Panc1 (cell line): ENCODE measurements at regions not wholly inside any gene's neighbourhood (a gene's known extent, or its start where the extent isn't known, plus 50 kb on each side); places are given as distances from the start of the nearest gene placed in this dataset.

Experiments
- ATAC-seq: fragments of 200-7000 bp; cut with Tn5 transposase; 2 replicates; pipeline ENCODE4 v1.9.1; 2020; ENCODE audit warnings: mild to moderate bottlenecking, moderate library complexity
- BruUV-seq: library from RNA; stranded (reverse); fragments of 400-500 nt; replicated peaks from 2 replicates; lab custom pipeline; 2021; lab: Mats Ljungman, UMichigan
- CTCF ChIA-PET: fragments of 300-600 bp; sonication (Branson Sonifier 250); formaldehyde crosslinking; loops from one replicate; lab custom pipeline; 2022; ENCODE audit warnings: antibody characterized with exemption; lab: Charles Lee
- POLR2A ChIA-PET: fragments of 300-600 bp; sonication (Branson Sonifier 250); formaldehyde crosslinking; loops from one replicate; lab custom pipeline; 2022; ENCODE audit warnings: antibody characterized with exemption; lab: Charles Lee
- DNase-seq: peaks from one replicate; pipeline ENCODE4 v3.0.0-alpha.2; 2010; ENCODE audit warnings: low read depth, low spot score
- H3K27ac ChIP-seq: 2 replicates; pipeline ENCODE4 v1.5.1; 2011; ENCODE audit warnings: mild to moderate bottlenecking, low read length, inconsistent platforms
- H3K27me3 ChIP-seq: fragments of 200-500 bp; sonication (Bioruptor generic); 2 replicates; pipeline ENCODE4 v1.6.0; 2014; ENCODE audit warnings: low read length, inconsistent platforms; ENCODE audit not compliant: control insufficient read depth, insufficient read depth
- H3K36me3 ChIP-seq: fragments of 200-500 bp; sonication (Bioruptor generic); 2 replicates; pipeline ENCODE4 v1.5.1; 2014; ENCODE audit warnings: inconsistent platforms, mild to moderate bottlenecking, low read length, moderate library complexity; ENCODE audit not compliant: control insufficient read depth, insufficient read depth
- H3K4me1 ChIP-seq: 2 replicates; pipeline ENCODE4 v1.5.1; 2011; ENCODE audit warnings: inconsistent platforms, mild to moderate bottlenecking, low read length, moderate library complexity; ENCODE audit not compliant: control insufficient read depth, insufficient read depth
- H3K4me3 ChIP-seq, 2 experiments: 2 replicates each; pipeline ENCODE4 v1.5.1; 2011 to 2012; ENCODE audit warnings: low read depth in 2 of 2, low read length in 2 of 2, mild to moderate bottlenecking in 2 of 2, inconsistent platforms in 1 of 2, moderate library complexity in 1 of 2
- H3K9me3 ChIP-seq: fragments of 200-500 bp; sonication (Bioruptor generic); 2 replicates; pipeline ENCODE4 v1.5.1; 2014; ENCODE audit warnings: low read depth, mild to moderate bottlenecking, inconsistent platforms, low read length, moderate library complexity; ENCODE audit not compliant: control insufficient read depth, insufficient read depth
- CTCF ChIP-seq: fragments of 450-650 bp; IDR thresholded peaks from 2 replicates; pipeline ENCODE4 v1.5.1; 2017; ENCODE audit warnings: mild to moderate bottlenecking
- POLR2AphosphoS5 ChIP-seq: IDR thresholded peaks from 2 replicates; pipeline ENCODE4 v1.6.1; 2012; ENCODE audit warnings: mild to moderate bottlenecking, low read depth, low read length, moderate library complexity
- REST ChIP-seq, 2 experiments: IDR thresholded peaks; 2 replicates each; pipeline ENCODE4 v1.6.1; 2011 to 2012; ENCODE audit warnings: low read depth in 2 of 2, control low read depth in 1 of 2, low read length in 1 of 2, mild to moderate bottlenecking in 1 of 2, moderate library complexity in 1 of 2; ENCODE audit not compliant: insufficient read depth in 1 of 2
- SIN3A ChIP-seq: IDR thresholded peaks from 2 replicates; pipeline ENCODE4 v1.6.1; 2012; ENCODE audit warnings: low read depth, mild to moderate bottlenecking, low read length, moderate library complexity, borderline replicate concordance; ENCODE audit not compliant: insufficient read depth
- TCF7L2 ChIP-seq: IDR thresholded peaks from 2 replicates; pipeline ENCODE4 v1.6.1; 2011; ENCODE audit warnings: mild to moderate bottlenecking, low read depth, low read length, inconsistent platforms
- in situ Hi-C: cut with HindIII; loops from 2 replicates; pipeline ENCODE4 v1.10.0; 2016; ENCODE audit warnings: low sequenced_read_pairs, low pct_unique_long_range_greater_than_20kb
- intact Hi-C: fragments of 100-400 bp; cut with micrococcal nuclease; formaldehyde crosslinking; loops from one replicate; pipeline ENCODE4 v1.10.0; 2022; ENCODE audit not compliant: unreplicated experiment

GRCh38 chr4:60605646-60606354 is 594.3 kb upstream of the ADGRL3 start:
- DNase-seq (no peak), ATAC-seq (no peak)
- Histone ChIP-seq H3K4me3 (no peak overlapping the region), H3K27ac (no peak overlapping the region), H3K27me3 (no peaks in the 10 kb centered on the region), H3K4me1 (no peaks in the 10 kb centered on the region), H3K9me3 (no peaks in the 10 kb centered on the region), H3K36me3 (no peaks in the 10 kb centered on the region)
- in situ Hi-C loops, result no loop called here
- ChIA-PET POLR2A (no interaction called here), CTCF (no interaction called here)
- intact Hi-C loops, result no loop called here
- TF ChIP-seq CTCF, result no peak
- BruUV-seq, result no TSS peak

- no peak for ATAC-seq
- in situ Hi-C loops (no loop called here), intact Hi-C loops (no loop called here)
- Histone ChIP-seq H3K4me3 (no peak overlapping the region), H3K4me1 (no peaks in the 10 kb centered on the region), H3K27ac (no peak overlapping the region), H3K27me3 (no peaks in the 10 kb centered on the region), H3K36me3 (no peaks in the 10 kb centered on the region), H3K9me3 (no peaks in the 10 kb centered on the region)
- ChIA-PET CTCF (no interaction called here), POLR2A (no interaction called here)
- BruUV-seq, result no TSS peak
- no peak for DNase-seq
- TF ChIP-seq CTCF (no peak), REST (IDR thresholded peaks at IDR 0.05; ENCODE audit: insufficient read depth in 1 of 2, low read depth in 2 of 2, low read length in 1 of 2) (no peak), POLR2AphosphoS5 (no peak), TCF7L2 (no peak), SIN3A (no peak)
Measured at GRCh38 chr4:60611762-60612496, 588.2 kb upstream of the ADGRL3 start.
